Sigmoid colon (tissue), 3 donors: ENCODE measurements at regions not wholly inside any gene's neighbourhood (a gene's known extent, or its start where the extent isn't known, plus 50 kb on each side); places are given as distances from the start of the nearest gene placed in this dataset.

Experiments used
- POLR2A ChIP-seq, 2 donors: fragments of 450-650 bp; IDR thresholded peaks; one replicate each; pipeline ENCODE4 v1.6.1; 2016; ENCODE audit warnings: antibody characterized with exemption in 2 of 2, mild to moderate bottlenecking in 2 of 2, moderate library complexity in 2 of 2
- TF ChIP-seq, protein P1 (sequence below), 4 experiments: fragments of 450-650 bp in 3 of 4; fragments of 200-600 bp in 1 of 4; IDR thresholded peaks; one replicate each; pipeline ENCODE4 v1.5.1; 2016 to 2019; ENCODE audit warnings: antibody characterized with exemption in 4 of 4, mild to moderate bottlenecking in 3 of 4, moderate library complexity in 2 of 4

- TF ChIP-seq, protein P1, sequence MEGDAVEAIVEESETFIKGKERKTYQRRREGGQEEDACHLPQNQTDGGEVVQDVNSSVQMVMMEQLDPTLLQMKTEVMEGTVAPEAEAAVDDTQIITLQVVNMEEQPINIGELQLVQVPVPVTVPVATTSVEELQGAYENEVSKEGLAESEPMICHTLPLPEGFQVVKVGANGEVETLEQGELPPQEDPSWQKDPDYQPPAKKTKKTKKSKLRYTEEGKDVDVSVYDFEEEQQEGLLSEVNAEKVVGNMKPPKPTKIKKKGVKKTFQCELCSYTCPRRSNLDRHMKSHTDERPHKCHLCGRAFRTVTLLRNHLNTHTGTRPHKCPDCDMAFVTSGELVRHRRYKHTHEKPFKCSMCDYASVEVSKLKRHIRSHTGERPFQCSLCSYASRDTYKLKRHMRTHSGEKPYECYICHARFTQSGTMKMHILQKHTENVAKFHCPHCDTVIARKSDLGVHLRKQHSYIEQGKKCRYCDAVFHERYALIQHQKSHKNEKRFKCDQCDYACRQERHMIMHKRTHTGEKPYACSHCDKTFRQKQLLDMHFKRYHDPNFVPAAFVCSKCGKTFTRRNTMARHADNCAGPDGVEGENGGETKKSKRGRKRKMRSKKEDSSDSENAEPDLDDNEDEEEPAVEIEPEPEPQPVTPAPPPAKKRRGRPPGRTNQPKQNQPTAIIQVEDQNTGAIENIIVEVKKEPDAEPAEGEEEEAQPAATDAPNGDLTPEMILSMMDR (IDR thresholded peaks at IDR 0.05): no peak
- TF ChIP-seq POLR2A (IDR thresholded peaks at IDR 0.05): no peak
Measured at GRCh38 chr3:31250116-31250777, 282.5 kb upstream of the STT3B start.
